Astrocyte (in vitro differentiated cells and primary cell): ENCODE measurements at regions not wholly inside any gene's neighbourhood (a gene's known extent, or its start where the extent isn't known, plus 50 kb on each side); places are given as distances from the start of the nearest gene placed in this dataset.

Source experiments
- DNase-seq: peaks from one replicate; pipeline ENCODE4 v3.0.0-alpha.2; 2010; ENCODE audit warnings: low read depth
- FAIRE-seq: peaks from 2 replicates; lab custom pipeline; 2011; peaks lifted over from hg19 to GRCh38; lab: Jason Lieb, UNC
- H2AFZ ChIP-seq: 2 replicates; pipeline ENCODE4 v1.6.0; 2012; ENCODE audit warnings: low read depth, low read length, inconsistent platforms
- H3K27ac ChIP-seq: 2 replicates; pipeline ENCODE4 v1.5.1; 2011; ENCODE audit warnings: low read depth, low read length, inconsistent platforms
- H3K27me3 ChIP-seq: 2 replicates; pipeline ENCODE4 v1.6.0; 2011; ENCODE audit warnings: low read length, inconsistent platforms; ENCODE audit not compliant: insufficient read depth
- H3K36me3 ChIP-seq: 2 replicates; pipeline ENCODE4 v1.5.1; 2011; ENCODE audit warnings: low read length, inconsistent platforms; ENCODE audit not compliant: insufficient read depth
- H3K4me1 ChIP-seq: 2 replicates; pipeline ENCODE4 v1.5.1; 2011; ENCODE audit warnings: low read length, inconsistent platforms; ENCODE audit not compliant: insufficient read depth
- H3K4me2 ChIP-seq: 2 replicates; pipeline ENCODE4 v1.6.0; 2012; ENCODE audit warnings: low read length, inconsistent platforms
- H3K4me3 ChIP-seq: 2 replicates; pipeline ENCODE4 v1.5.1; 2011; ENCODE audit warnings: low read depth, mild to moderate bottlenecking, low read length, inconsistent platforms; ENCODE audit not compliant: insufficient read depth
- H3K79me2 ChIP-seq: 2 replicates; pipeline ENCODE4 v1.6.0; 2012; ENCODE audit warnings: mild to moderate bottlenecking, low read length, inconsistent platforms; ENCODE audit not compliant: insufficient read depth
- H3K9ac ChIP-seq: 2 replicates; pipeline ENCODE4 v1.6.0; 2012; ENCODE audit warnings: mild to moderate bottlenecking, low read length, inconsistent platforms
- H3K9me3 ChIP-seq: 2 replicates; pipeline ENCODE4 v1.5.1; 2012; ENCODE audit warnings: low read depth, mild to moderate bottlenecking, low read length, inconsistent platforms; ENCODE audit not compliant: insufficient read depth
- H4K20me1 ChIP-seq: 2 replicates; pipeline ENCODE4 v1.6.0; 2012; ENCODE audit warnings: low read length, inconsistent platforms; ENCODE audit not compliant: insufficient read depth
- H3K27ac Mint-ChIP-seq: one replicate; pipeline ENCODE4 v1.8.0; 2021; ENCODE audit warnings: mild to moderate bottlenecking, mixed read lengths; ENCODE audit not compliant: unreplicated experiment
- H3K27me3 Mint-ChIP-seq: one replicate; pipeline ENCODE4 v1.8.0; 2021; ENCODE audit warnings: low read depth, mixed read lengths; ENCODE audit not compliant: unreplicated experiment
- H3K36me3 Mint-ChIP-seq: one replicate; pipeline ENCODE4 v1.8.0; 2021; ENCODE audit warnings: low read depth, mixed read lengths; ENCODE audit not compliant: unreplicated experiment
- H3K4me1 Mint-ChIP-seq: one replicate; pipeline ENCODE4 v1.8.0; 2021; ENCODE audit warnings: low read depth, mixed read lengths; ENCODE audit not compliant: unreplicated experiment
- H3K4me3 Mint-ChIP-seq: one replicate; pipeline ENCODE4 v1.8.0; 2021; ENCODE audit warnings: mild to moderate bottlenecking, moderate library complexity, mixed read lengths; ENCODE audit not compliant: unreplicated experiment
- H3K9me3 Mint-ChIP-seq: one replicate; pipeline ENCODE4 v1.8.0; 2021; ENCODE audit warnings: mild to moderate bottlenecking, mixed read lengths; ENCODE audit not compliant: unreplicated experiment
- EZH2 ChIP-seq: IDR thresholded peaks from 2 replicates; pipeline ENCODE4 v1.6.1; 2012; ENCODE audit warnings: mild to moderate bottlenecking, low read length, inconsistent platforms; ENCODE audit not compliant: insufficient read depth
- TF ChIP-seq, protein P1 (sequence below): IDR thresholded peaks from 2 replicates; pipeline ENCODE4 v1.5.1; 2011; ENCODE audit warnings: low read depth, mild to moderate bottlenecking, inconsistent platforms, low read length, moderate library complexity; ENCODE audit not compliant: insufficient read depth

DNA sequence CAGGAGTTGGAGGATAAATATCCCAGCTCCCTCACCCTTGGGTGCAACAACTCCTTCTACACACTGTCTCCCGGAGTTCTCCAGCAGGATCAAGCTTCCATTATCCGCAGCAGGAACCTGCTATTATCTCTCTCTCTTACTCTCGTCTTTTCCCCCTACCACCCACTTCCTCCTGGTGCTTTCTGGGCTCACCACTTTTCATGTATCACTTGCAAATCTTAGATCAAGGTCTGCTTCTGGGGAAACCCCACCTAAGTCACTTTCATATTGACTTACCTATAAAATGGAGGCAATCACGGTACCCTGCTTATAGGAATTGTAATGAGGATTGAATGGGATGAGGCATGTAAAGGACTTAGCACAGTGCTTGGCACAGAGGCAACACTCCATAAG is 589.5 kb downstream of the BCOR start:
- peak; percentile 66 for FAIRE-seq
- Mint-ChIP-seq H3K27me3 (peaks cover 3% of the 10 kb centered on the region), H3K36me3 (no peaks in the 10 kb centered on the region), H3K4me1 (peaks cover 1% of the 10 kb centered on the region), H3K9me3 (peaks cover 5% of the 10 kb centered on the region), H3K27ac (no peak overlapping the region), H3K4me3 (no peak overlapping the region)
- H4K20me1 ChIP-seq = no peaks in the 10 kb centered on the region
- H3K27ac ChIP-seq = no peak overlapping the region
- TF ChIP-seq EZH2 = no peak
- TF ChIP-seq, protein P1, sequence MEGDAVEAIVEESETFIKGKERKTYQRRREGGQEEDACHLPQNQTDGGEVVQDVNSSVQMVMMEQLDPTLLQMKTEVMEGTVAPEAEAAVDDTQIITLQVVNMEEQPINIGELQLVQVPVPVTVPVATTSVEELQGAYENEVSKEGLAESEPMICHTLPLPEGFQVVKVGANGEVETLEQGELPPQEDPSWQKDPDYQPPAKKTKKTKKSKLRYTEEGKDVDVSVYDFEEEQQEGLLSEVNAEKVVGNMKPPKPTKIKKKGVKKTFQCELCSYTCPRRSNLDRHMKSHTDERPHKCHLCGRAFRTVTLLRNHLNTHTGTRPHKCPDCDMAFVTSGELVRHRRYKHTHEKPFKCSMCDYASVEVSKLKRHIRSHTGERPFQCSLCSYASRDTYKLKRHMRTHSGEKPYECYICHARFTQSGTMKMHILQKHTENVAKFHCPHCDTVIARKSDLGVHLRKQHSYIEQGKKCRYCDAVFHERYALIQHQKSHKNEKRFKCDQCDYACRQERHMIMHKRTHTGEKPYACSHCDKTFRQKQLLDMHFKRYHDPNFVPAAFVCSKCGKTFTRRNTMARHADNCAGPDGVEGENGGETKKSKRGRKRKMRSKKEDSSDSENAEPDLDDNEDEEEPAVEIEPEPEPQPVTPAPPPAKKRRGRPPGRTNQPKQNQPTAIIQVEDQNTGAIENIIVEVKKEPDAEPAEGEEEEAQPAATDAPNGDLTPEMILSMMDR = no peak
- no peak overlapping the region for H2AFZ ChIP-seq
- H3K4me1 ChIP-seq = no peaks in the 10 kb centered on the region
- no peak overlapping the region for H3K9ac ChIP-seq
- H3K36me3 ChIP-seq = no peaks in the 10 kb centered on the region
- H3K79me2 ChIP-seq = no peaks in the 10 kb centered on the region
- DNase-seq = no peak
- H3K27me3 ChIP-seq = no peaks in the 10 kb centered on the region
- no peak overlapping the region for H3K4me2 ChIP-seq
- no peaks in the 10 kb centered on the region for H3K9me3 ChIP-seq
- H3K4me3 ChIP-seq = no peak overlapping the region

DNA sequence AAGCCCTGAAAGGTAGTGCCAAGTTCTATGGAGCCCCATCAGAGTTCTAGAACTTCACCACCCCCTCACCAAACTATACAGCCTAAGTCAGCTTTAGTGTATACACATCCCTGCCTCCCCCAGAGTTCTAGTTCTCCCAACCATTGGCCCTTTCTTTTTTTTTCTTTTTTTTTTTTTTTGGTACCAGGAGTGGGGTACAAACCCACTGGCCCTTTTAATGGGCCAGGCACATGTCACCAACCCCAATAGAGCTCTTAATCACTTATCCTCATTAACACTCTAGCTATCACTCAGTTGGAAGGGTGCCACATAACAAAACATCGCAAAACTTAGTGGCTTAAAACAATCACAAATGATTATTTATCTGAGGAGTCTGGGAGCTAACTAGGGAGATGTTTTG is 588.6 kb downstream of the BCOR start:
- Histone ChIP-seq H3K9me3 (no peaks in the 10 kb centered on the region), H3K4me3 (no peak overlapping the region), H3K4me1 (no peaks in the 10 kb centered on the region), H3K27me3 (no peaks in the 10 kb centered on the region), H3K4me2 (no peak overlapping the region), H3K27ac (no peak overlapping the region), H4K20me1 (no peaks in the 10 kb centered on the region), H3K79me2 (no peaks in the 10 kb centered on the region), H3K36me3 (no peaks in the 10 kb centered on the region), H3K9ac (no peak overlapping the region), H2AFZ (no peak overlapping the region)
- H3K27me3 Mint-ChIP-seq = peaks cover 3% of the 10 kb centered on the region
- no peaks in the 10 kb centered on the region for H3K36me3 Mint-ChIP-seq
- no peak overlapping the region for H3K4me3 Mint-ChIP-seq
- FAIRE-seq (no peak), DNase-seq (no peak)
- H3K9me3 Mint-ChIP-seq = peaks cover 5% of the 10 kb centered on the region
- TF ChIP-seq, protein P1 = no peak
- TF ChIP-seq EZH2 = no peak
- peaks cover 4% of the 10 kb centered on the region for H3K4me1 Mint-ChIP-seq
- no peak overlapping the region for H3K27ac Mint-ChIP-seq

DNA sequence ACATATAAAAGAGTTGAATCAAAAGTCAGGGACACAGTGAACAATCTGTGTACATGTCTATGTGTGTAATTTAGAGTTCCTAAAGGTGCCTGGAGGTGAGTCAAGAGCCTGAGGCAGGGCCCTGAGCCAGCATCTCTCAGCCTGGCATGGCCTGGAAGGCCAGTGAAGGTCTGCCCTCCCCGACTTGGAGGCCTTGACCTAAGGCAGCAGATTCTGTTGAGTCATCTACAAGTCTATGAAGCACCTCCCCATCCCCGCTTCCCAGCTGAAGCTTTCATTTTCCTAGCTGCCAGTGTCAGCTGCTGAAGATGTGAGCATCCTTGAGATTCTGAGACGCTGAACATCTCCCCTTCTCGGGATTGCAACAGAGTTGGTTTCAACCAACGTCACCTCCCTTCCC is 583.9 kb downstream of the BCOR start:
- Histone ChIP-seq H3K36me3 (no peaks in the 10 kb centered on the region), H3K9ac (no peak overlapping the region), H4K20me1 (no peaks in the 10 kb centered on the region), H2AFZ (no peak overlapping the region), H3K4me2 (no peak overlapping the region), H3K27me3 (no peaks in the 10 kb centered on the region), H3K79me2 (no peaks in the 10 kb centered on the region), H3K4me3 (no peak overlapping the region), H3K27ac (no peak overlapping the region), H3K9me3 (no peaks in the 10 kb centered on the region), H3K4me1 (peaks cover 4% of the 10 kb centered on the region)
- no peak overlapping the region for H3K27ac Mint-ChIP-seq
- no peak for TF ChIP-seq EZH2
- TF ChIP-seq, protein P1 = no peak
- H3K36me3 Mint-ChIP-seq = no peaks in the 10 kb centered on the region
- H3K9me3 Mint-ChIP-seq = peaks cover 5% of the 10 kb centered on the region
- DNase-seq = no peak
- no peak for FAIRE-seq
- peaks cover 5% of the 10 kb centered on the region for H3K4me1 Mint-ChIP-seq
- no peak overlapping the region for H3K4me3 Mint-ChIP-seq
- H3K27me3 Mint-ChIP-seq = peaks cover 16% of the 10 kb centered on the region
